Choroid plexus epithelial cell (primary cell): ENCODE measurements at regions not wholly inside any gene's neighbourhood (a gene's known extent, or its start where the extent isn't known, plus 50 kb on each side); places are given as distances from the start of the nearest gene placed in this dataset.

Experiments used
- DNase-seq: peaks from one replicate; pipeline ENCODE4 v3.0.0-alpha.2; 2010; ENCODE audit warnings: low read depth
- H3K4me3 ChIP-seq: 2 replicates; pipeline ENCODE4 v1.5.1; 2011; ENCODE audit warnings: low read depth, mild to moderate bottlenecking, control low read depth, low read length, moderate library complexity
- TF ChIP-seq, protein P1 (sequence below): conservative IDR thresholded peaks from 2 replicates; pipeline ENCODE4 v1.5.1; 2011; ENCODE audit warnings: low read depth, mild to moderate bottlenecking, control low read depth, inconsistent platforms, low read length, moderate library complexity

DNA sequence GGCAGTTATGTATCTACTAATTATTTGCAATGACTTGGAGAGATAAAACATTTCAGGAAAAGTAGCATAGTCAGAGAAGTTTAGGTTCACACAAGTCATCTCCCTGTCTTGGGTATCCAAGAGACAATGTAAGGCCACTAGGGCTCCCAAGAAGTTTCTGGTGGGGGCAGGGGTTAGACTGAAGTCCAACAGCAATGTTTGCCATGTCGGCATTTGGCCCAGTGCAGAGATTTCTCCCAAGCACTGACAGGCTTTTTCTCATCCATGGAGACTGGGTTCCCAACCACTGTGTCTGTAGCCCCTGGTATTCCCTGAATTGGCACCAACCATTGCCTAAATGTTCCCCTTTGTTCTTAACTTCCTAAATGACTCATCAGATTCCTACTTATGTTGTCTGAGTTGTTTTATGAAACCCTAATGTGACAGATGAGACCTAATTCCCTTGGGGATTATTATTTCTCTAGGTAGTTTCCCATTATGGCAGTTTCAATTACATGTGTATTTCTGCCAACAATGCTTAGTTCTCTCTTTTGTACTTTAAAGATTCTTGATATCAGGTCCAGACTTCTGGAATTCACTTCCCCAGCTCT lies 103.6 kb upstream of the EGFLAM start:
- no peak for DNase-seq
- no peak overlapping the region for H3K4me3 ChIP-seq
- TF ChIP-seq, protein P1, sequence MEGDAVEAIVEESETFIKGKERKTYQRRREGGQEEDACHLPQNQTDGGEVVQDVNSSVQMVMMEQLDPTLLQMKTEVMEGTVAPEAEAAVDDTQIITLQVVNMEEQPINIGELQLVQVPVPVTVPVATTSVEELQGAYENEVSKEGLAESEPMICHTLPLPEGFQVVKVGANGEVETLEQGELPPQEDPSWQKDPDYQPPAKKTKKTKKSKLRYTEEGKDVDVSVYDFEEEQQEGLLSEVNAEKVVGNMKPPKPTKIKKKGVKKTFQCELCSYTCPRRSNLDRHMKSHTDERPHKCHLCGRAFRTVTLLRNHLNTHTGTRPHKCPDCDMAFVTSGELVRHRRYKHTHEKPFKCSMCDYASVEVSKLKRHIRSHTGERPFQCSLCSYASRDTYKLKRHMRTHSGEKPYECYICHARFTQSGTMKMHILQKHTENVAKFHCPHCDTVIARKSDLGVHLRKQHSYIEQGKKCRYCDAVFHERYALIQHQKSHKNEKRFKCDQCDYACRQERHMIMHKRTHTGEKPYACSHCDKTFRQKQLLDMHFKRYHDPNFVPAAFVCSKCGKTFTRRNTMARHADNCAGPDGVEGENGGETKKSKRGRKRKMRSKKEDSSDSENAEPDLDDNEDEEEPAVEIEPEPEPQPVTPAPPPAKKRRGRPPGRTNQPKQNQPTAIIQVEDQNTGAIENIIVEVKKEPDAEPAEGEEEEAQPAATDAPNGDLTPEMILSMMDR, result no peak

DNA sequence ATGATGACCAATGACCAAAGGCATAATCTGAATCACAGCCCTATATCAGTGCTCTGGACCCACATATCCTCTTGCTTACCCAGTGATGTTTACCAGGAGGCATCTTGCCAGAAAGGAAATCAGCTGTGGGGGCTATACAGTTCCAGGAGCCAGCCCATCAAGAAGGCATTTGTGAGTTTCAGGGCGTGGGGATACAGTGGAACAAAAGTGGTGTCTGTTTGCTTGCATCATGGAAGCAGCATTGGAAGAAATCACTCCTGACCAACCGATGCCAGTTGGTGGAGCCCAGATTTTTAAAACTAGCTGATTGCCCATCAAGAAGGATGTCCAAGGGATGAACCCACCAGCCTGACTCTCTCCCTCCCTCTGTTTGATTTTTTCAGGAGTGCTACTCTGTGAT lies 106.5 kb upstream of the EGFLAM start:
- no peak overlapping the region for H3K4me3 ChIP-seq
- DNase-seq, result no peak
- TF ChIP-seq, protein P1, result no peak

DNA sequence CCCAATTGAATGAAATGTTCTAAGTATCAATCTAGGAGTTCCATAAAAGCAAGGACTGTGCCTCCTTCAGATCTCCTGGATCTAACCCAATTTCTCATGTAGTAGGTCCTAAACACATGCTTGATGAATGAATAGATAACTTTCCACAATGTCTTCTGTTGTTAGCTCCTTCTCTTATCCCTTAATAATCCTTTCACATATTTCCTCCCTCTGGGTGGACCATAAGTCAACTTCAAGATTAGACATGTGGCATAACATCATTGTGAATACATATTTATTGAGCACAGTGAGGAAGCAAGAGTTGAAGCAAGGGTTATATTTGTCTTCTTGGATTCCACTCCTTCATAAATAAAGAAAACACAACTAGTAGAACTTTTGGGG lies 108.6 kb upstream of the EGFLAM start:
- H3K4me3 ChIP-seq, result no peak overlapping the region
- no peak for DNase-seq
- TF ChIP-seq, protein P1, result no peak

DNA sequence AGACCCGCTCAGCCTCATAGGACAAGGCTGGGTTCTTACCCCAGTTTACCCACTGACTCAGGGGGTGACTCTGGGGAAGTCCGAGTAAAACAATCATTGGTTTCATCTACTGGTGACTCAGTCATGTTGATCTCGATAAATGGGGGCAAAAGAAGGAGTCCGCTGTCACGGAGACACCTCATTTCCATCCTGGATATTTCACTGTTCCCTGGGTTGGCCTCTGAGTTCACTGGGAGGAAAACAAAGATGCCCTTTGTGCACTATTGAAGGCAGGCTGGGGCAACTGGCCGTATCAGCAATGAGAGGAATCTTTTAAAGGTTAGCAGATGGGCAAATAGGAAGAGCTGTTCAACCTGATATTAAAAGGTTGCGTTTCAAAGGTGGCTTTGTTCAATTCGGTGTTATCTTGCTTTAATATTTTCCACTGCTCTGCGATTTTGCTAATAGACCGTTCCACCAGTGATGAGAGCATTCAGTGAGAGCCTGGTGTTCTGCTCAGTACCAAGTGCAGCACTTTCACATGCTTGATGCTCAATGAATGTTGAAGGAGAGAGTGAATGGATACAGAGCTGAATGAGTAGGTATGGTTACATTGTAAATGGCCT lies 110.2 kb upstream of the EGFLAM start:
- DNase-seq, result no peak
- TF ChIP-seq, protein P1, result no peak
- H3K4me3 ChIP-seq, result no peak overlapping the region

DNA sequence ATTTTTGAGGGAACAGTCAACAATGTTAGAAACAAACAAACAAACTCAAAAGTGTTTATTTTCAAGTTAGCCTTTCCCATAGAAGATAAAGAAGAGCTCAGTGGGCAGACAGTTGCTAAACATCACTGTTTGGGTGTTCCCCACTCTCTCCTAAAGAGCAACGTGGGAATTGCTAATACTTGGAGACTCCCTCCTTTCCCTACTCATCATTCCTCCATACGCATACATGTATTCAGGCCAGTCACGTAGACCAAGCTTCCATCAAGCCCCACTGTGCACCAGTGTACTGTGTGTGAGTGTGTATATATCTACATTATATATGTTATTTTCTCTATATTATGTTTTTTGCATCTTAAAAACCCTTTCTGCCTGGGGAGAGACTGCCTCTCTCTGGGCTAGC lies 115.0 kb upstream of the EGFLAM start:
- TF ChIP-seq, protein P1, result no peak

DNA sequence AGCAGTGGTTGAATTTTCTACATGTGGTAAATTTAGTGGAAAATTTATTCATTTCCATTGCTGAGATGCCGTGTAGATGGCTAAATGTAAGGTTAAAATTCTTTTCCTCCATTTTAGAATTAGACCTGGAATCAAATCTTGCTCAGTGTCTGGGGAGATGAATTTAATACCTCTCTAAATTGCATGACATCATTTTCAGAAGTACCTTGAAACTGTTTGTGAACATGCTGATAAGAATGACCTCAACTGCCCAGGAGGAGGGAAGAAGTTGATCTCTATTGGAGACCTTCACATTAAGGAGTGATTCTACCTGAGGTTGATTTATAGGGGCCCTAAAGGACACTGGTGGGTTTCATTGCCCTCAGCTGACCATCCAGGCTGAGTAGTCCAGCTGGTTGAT lies 116.7 kb upstream of the EGFLAM start:
- TF ChIP-seq, protein P1, result no peak
- DNase-seq, result no peak
- no peak overlapping the region for H3K4me3 ChIP-seq

More for the DNA sequence above, 115.0 kb upstream of the EGFLAM start:
- no peak for DNase-seq
- no peak overlapping the region for H3K4me3 ChIP-seq

DNA sequence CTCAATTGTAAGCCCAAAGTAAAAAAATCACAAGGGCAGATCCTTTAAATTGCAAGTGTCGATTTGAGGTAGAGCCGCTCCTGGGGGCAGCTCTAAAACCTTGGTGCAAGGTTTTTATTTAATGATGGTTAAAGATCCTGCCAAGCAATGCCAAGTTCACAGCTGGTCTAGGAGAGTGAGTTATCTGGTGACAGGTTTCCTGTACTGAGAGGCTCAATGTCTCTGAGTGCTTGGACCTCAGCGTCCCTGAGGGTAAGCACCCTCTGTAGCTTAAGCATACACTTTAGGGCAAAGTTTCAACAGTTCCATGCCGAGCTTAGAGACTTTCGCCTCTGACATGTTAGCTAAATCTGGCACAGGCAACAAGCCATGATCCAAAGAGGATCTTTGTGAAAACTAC lies 119.8 kb upstream of the EGFLAM start:
- no peak for DNase-seq
- no peak overlapping the region for H3K4me3 ChIP-seq
- TF ChIP-seq, protein P1, result no peak
